ENCODE measurements at regions not wholly inside any gene's neighbourhood (a gene's known extent, or its start where the extent isn't known, plus 50 kb on each side); places are given as distances from the start of the nearest gene placed in this dataset.

DNA sequence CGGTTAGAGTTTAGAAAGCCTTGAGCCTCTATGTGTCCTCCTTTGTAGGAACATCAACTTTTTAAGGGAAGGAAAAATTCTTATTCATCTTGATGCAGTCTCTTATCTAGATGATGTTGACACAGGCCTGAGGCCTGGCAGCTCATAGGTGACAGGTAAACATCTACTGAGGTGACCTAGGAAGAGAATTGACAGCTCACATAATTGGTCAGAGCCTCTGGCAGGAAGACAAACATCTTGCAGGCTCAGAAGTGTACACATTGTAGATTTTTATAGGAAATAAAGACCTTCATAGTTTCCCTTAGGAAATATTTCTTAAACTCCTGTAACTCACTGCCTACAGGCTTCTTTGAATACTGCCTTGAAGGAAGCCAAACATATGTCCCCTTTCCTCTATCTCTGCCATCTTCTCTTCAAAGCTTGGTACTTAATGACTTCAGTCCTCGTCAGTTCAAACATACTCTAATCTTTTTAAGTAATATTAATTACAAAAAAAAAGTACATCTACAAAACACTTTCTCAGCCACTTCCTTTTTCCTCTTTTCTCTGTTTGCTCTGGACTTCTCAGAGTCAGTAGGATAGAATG, 341.3 kb downstream of the TBL1XR1 start:
- no peak for DNase-seq (ENCODE audit: low spot score)
- Histone ChIP-seq H3K27ac (no peak overlapping the region), H3K4me3 (no peak overlapping the region)
- TF ChIP-seq, protein P1, sequence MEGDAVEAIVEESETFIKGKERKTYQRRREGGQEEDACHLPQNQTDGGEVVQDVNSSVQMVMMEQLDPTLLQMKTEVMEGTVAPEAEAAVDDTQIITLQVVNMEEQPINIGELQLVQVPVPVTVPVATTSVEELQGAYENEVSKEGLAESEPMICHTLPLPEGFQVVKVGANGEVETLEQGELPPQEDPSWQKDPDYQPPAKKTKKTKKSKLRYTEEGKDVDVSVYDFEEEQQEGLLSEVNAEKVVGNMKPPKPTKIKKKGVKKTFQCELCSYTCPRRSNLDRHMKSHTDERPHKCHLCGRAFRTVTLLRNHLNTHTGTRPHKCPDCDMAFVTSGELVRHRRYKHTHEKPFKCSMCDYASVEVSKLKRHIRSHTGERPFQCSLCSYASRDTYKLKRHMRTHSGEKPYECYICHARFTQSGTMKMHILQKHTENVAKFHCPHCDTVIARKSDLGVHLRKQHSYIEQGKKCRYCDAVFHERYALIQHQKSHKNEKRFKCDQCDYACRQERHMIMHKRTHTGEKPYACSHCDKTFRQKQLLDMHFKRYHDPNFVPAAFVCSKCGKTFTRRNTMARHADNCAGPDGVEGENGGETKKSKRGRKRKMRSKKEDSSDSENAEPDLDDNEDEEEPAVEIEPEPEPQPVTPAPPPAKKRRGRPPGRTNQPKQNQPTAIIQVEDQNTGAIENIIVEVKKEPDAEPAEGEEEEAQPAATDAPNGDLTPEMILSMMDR (IDR thresholded peaks at IDR 0.05) = no peak

DNA sequence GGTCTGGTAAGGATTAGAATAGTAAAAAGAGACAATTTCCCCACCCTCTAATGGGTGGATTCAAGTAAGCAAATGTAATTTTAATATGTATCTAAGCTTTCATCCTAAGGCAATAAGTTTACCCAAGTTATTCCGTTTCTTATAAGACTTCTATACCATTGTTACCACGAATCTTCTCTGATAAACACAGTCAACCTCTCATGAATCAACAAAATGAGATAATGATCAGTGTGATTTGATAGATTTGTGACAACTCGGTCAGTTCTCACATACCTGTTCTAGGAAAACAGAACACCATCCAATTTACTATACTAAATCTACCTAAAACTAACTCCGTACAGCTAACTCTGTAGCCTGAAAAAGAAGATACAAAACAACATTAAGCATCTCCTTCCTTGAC, 342.1 kb downstream of the TBL1XR1 start:
- Histone ChIP-seq H3K4me3 (no peak overlapping the region), H3K27ac (no peak overlapping the region)
- no peak for DNase-seq (ENCODE audit: low spot score)
- TF ChIP-seq, protein P1 (IDR thresholded peaks at IDR 0.05) = no peak

GRCh38 chr3:176850498-176850897, 346.8 kb downstream of the TBL1XR1 start:
- DNase-seq (ENCODE audit: low spot score) = no peak
- Histone ChIP-seq H3K27ac (no peak overlapping the region), H3K4me3 (no peak overlapping the region)
- TF ChIP-seq, protein P1 (IDR thresholded peaks at IDR 0.05) = no peak

DNA sequence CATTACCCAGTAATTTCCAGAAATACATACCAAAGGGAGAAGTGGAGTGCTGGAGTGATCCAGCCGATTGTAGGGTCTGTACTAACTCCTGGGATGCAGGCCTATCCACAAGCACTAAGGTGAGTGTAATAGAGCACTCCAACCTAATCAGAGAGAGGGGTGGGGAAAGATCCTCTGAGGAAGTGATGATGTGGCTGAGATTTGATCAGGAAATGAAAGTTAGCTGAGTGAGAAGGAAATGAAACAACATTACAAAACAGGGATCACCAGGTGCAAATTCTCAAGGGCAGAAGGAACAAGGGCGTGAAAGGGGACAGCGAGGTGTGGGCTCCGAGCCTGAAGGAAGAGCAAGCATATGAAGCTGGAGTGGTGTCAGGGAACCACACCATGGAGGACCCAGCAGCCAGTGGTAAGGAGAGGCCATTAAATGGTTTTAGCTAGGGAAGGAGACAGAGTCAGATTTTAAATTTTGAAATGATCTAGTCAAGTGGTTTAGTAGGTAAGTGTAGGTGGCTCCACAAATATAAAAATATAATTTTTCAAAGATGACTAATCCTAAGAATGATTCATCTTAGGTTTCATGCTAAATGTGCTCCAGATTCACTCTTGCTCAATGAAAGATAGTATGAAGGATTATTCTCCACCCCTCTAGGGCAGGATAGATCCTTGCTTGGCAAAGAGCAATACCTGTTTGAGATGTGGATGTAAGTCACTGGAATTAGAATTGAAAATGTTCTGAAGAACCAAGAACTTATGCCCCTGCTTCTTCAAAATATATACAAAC, 348.7 kb downstream of the TBL1XR1 start:
- Histone ChIP-seq H3K27ac (no peak overlapping the region), H3K4me3 (no peak overlapping the region)
- DNase-seq (ENCODE audit: low spot score) = no peak
- TF ChIP-seq, protein P1 (IDR thresholded peaks at IDR 0.05) = no peak

GRCh38 chr3:176842914-176843313, 354.4 kb downstream of the TBL1XR1 start:
- no peak for DNase-seq (ENCODE audit: low spot score)
- no peak overlapping the region for H3K27ac ChIP-seq
- TF ChIP-seq, protein P1 (IDR thresholded peaks at IDR 0.05) = no peak
- no peak overlapping the region for H3K4me3 ChIP-seq

- TF ChIP-seq, protein P1 (IDR thresholded peaks at IDR 0.05) = no peak
- H3K27ac ChIP-seq = no peak overlapping the region
- no peak overlapping the region for H3K4me3 ChIP-seq
- DNase-seq (ENCODE audit: low spot score) = no peak
Observed at GRCh38 chr3:176840641-176841286, 356.5 kb downstream of the TBL1XR1 start.
